ENCODE measurements at regions not wholly inside any gene's neighbourhood (a gene's known extent, or its start where the extent isn't known, plus 50 kb on each side); places are given as distances from the start of the nearest gene placed in this dataset.

- no peak for DNase-seq
These were observed 380.2 kb downstream of the HRH4 start for GRCh38 chr18:24840640-24841039.

- no peak for DNase-seq
These were observed 381.1 kb downstream of the HRH4 start for GRCh38 chr18:24841536-24841935.

GRCh38 chr18:24843123-24843522, 382.7 kb downstream of the HRH4 start:
- no peak for DNase-seq

DNA sequence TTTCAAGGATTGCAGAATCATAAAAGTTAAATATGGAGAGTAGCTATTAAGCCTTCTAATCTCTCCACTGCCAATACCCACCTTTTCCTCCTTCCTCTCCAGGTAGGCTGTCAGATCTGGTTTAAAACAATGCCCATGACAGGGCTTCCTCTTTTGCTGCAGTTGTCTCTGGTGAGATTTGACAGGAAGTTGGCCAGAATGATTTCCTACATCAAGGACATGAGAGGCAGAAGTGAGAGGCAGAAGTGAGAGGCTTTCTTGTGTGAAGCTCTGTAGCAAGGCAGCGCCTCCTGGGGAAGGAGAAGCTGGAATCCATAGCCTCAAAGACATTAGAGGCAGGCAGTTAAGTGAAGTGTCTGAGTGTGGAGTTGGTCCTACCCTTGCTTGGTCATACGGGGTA, 385.7 kb downstream of the HRH4 start:
- DNase-seq = no peak

- DNase-seq = no peak
These were observed 390.1 kb downstream of the HRH4 start for GRCh38 chr18:24850532-24850931.

GRCh38 chr18:24853076-24853475, 392.6 kb downstream of the HRH4 start:
- no peak for DNase-seq

DNA sequence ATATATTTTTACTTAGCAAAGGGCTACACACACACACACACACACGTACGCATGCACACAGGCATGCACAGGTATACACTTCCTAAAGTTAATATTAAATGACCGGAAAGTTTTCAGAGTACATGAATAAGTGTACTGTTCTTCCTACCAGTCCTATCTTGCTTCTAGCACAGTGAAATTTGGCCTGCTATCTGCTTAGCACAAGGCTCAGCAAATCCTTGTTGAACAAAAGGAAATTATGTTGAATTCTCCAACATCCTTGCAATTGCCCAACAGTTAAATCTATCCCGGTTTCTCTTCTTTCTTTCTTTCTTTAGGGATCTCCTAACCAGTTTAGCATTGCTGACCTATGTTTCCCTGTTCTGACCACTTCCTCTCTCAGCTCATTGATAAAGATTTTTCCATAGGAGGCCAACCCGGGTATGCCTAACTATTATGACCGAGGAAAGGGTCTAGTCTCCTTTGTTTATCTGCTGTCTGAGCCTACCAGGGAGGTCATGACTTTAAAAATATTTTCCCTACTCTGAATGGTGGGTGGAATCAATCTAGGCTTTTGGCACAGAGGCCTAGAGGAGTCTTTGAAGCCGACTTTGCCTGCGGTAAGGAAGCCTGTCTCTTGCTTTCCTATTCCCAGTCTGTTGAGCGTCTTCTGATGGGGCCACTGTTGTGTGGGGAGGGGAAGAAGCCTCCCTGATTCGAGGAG, 400.7 kb downstream of the HRH4 start:
- no peak for DNase-seq

GRCh38 chr18:24862201-24862816, 401.9 kb downstream of the HRH4 start:
- DNase-seq = no peak

DNA sequence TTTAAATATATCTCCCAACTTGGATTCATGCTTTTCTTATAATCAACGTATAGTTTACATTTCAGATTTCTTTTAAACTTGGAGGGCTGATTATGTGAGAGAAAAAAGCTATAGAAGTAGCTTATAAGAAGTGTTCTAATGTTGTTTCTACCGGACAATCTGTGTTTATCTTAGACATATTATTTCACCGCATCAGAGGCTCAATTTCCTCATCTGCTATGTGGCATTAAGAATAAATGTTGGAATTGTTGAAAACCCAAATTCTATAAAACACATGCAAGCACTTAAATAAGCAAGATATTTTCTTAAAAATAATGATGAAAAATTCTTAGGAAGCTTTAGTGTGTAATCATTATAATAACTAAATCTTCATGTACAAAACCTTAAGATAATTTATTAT, 407.9 kb downstream of the HRH4 start:
- no peak for DNase-seq

GRCh38 chr18:24868760-24869237, 408.4 kb downstream of the HRH4 start:
- no peak for DNase-seq

DNA sequence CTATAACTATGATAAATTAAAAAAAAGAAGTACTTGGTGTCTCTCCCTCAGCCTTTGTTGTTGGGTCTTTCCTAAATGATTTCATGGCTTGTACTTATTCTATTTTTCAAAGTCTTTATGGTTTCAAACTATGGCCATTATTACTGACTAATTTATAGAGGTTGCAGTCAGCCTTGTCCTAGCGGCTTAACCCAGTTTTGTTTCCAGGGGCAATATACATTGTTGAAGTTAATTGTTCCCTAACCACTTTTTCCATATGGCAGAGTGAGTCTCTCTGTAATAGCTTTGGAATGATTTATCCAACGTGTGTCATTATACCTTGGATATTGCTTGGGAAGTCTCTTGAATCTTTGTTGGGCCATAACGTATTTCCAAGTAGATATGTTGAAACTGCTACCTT, 408.8 kb downstream of the HRH4 start:
- no peak for DNase-seq

DNA sequence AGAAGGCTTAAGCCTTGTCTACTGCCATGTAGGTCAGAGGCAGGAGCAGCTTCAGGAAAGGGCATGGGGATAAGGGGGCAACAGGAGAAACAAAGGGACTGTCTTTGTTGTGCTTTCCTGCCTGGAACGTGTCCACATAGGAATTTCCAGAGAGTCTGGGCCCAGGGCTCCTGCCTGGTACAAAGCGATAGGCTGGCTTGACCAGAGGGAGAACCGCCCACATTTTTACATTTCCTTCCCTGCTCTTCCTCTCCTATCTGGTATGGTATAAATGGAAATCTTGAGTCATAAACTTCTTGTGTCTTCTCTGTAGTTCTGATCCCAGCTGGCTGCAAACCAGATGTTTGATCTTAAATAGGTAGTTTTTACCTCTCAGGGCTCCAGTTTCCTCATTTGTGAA, 414.8 kb downstream of the HRH4 start:
- DNase-seq = no peak

DNA sequence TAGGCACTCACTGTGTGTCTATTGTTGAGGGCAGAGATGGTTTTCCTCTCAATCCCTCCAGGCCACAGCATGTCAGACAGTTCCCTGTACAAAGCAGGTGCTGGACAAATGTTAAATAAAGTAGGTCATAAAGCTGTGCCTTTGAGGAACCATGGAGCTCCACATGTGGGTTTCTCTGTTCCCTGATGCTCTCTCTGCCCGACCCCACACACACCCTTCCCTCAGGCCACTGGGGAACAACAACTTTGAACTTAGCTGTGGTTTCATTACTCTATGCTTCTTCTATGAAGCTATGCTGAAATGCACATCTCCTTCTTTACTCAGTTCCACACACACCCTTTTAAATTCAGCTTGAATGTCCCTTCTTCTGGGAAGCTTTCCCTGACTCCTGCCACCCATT, 415.3 kb downstream of the HRH4 start:
- DNase-seq = no peak

DNA sequence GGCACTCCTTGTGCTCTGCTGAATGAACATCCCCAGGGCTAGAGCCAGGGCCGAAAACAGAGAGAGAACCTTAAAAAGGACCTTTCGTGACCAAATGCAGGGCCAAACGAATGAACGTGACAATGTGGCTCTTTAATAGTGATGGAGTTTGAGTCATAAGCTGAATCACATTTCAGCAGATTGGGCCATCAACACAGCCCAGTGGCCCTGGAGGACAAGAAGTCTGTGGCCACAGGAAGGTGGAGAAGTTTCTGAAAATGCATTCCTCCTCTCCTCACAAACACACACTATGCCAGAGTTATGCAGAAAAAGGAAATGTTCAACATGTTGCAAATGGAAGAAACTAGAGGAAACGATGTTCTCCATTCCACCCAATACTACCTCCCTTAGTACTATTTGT, 415.8 kb downstream of the HRH4 start:
- no peak for DNase-seq

GRCh38 chr18:24877066-24877465, 416.6 kb downstream of the HRH4 start:
- no peak for DNase-seq

- no peak for DNase-seq
These were observed 417.1 kb downstream of the HRH4 start for GRCh38 chr18:24877546-24877945.

DNA sequence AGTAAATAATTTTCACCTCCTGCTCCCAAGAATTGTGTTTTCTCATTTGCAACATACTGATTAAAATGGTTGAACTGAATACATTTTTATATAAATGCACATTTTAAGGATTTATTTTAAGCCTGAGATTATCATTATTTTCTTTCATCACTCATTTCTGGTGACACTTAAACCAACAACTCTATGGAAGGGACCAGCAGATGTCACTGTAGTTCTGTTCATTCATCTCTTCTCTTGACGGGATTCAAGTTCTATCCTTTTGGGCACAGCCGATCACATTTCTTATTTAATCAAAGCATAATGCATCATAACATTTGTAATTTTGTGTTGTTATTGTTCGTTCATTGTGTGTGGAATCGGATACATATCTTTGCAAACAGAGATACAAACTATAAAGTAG, 417.9 kb downstream of the HRH4 start:
- no peak for DNase-seq

GRCh38 chr18:24885276-24885675, 424.8 kb downstream of the HRH4 start:
- DNase-seq = no peak

GRCh38 chr18:24894880-24895279, 434.4 kb downstream of the HRH4 start:
- no peak for DNase-seq

DNA sequence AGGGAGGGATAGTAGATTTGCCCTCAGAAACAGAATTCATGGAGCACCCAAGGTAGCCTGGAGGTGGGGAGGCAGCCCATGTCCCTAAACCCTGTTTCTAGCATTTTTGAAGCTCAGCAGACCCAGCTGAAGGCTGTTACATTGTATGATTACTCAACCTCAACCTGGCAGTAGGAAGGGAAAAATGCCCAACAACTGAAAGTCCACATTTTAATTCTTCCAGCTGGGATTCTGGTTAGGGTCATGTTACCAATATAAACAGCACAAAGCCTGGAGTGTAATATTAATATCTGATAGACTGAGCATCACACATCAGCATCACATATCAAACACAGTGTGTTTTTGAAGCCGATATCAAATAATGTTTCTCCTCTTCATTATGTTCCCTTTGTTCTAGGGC, 437.0 kb downstream of the HRH4 start:
- DNase-seq = no peak

- no peak for DNase-seq
These were observed 441.7 kb downstream of the ZNF521 start for GRCh38 chr18:24910221-24910620.

GRCh38 chr18:24913507-24914170, 438.3 kb downstream of the ZNF521 start:
- DNase-seq = no peak

- no peak for DNase-seq
These were observed 437.8 kb downstream of the ZNF521 start for GRCh38 chr18:24914171-24914525.

- DNase-seq = no peak
These were observed 437.3 kb downstream of the ZNF521 start for GRCh38 chr18:24914685-24915084.
